A673 (cell line): ENCODE measurements at regions not wholly inside any gene's neighbourhood (a gene's known extent, or its start where the extent isn't known, plus 50 kb on each side); places are given as distances from the start of the nearest gene placed in this dataset.

Experiments used
- CTCF ChIP-seq: fragments of 300-800, 200-600 bp; sonication (generic); conservative IDR thresholded peaks from 2 replicates; pipeline ENCODE4 v1.5.1; 2017; ENCODE audit warnings: low read depth, mild to moderate bottlenecking, antibody characterized with exemption, low read length, moderate library complexity, mixed read lengths
- EZH2 ChIP-seq: fragments of 200-600 bp; sonication (generic); IDR thresholded peaks from 2 replicates; pipeline ENCODE4 v1.6.1; 2017; ENCODE audit warnings: borderline replicate concordance, low read depth, mild to moderate bottlenecking, mixed read lengths, antibody characterized with exemption, low read length; ENCODE audit not compliant: poor library complexity, severe bottlenecking

GRCh38 chr5:92023555-92023954 is 640.4 kb upstream of the ARRDC3 start:
- TF ChIP-seq CTCF (no peak), EZH2 (no peak)
